Sigmoid colon (tissue), 6 donors: ENCODE measurements at regions not wholly inside any gene's neighbourhood (a gene's known extent, or its start where the extent isn't known, plus 50 kb on each side); places are given as distances from the start of the nearest gene placed in this dataset.
A peak's percentile ranks its signal among the peaks of the same experiment; 100 is the strongest.
"Not testable (repeated sequence)": the region's sequence is repeated elsewhere in the genome, so short reads cannot be mapped to it uniquely, and the experiment has no call there.

ENCODE experiments used
- DNase-seq: peaks from one replicate; pipeline ENCODE4 v3.0.0-alpha.2; 2019
- H3K27ac ChIP-seq, 4 donors: fragments of 200-600 bp; sonication (generic); one replicate each; pipeline ENCODE4 v1.5.1; 2016 to 2019; ENCODE audit warnings: mild to moderate bottlenecking in 1 of 4
- H3K27me3 ChIP-seq, 3 donors: fragments of 200-600 bp; sonication (generic); one replicate each; pipeline ENCODE4 v1.5.1; 2019; ENCODE audit warnings: mild to moderate bottlenecking in 1 of 3
- H3K36me3 ChIP-seq, 4 donors: fragments of 200-600 bp; sonication (generic); one replicate each; pipeline ENCODE4 v1.5.1; 2016 to 2019
- H3K4me1 ChIP-seq, 4 donors: fragments of 200-600 bp; sonication (generic); one replicate each; pipeline ENCODE4 v1.5.1; 2017 to 2019
- H3K4me3 ChIP-seq, 4 donors: fragments of 200-600 bp; sonication (generic); one replicate each; pipeline ENCODE4 v1.5.1; 2017 to 2019; ENCODE audit warnings: mild to moderate bottlenecking in 2 of 4, moderate library complexity in 1 of 4
- H3K9me3 ChIP-seq, 4 donors: fragments of 200-600 bp in 3 of 4; sonication (generic) in 3 of 4; one replicate each; pipeline versions ENCODE4 v1.5.1 to v1.6.1; 2013 to 2019
- EP300 ChIP-seq, 4 donors: sonication (generic); formaldehyde crosslinking; IDR thresholded peaks; one replicate each; pipeline ENCODE4 v1.6.1; 2017; ENCODE audit warnings: antibody characterized with exemption in 4 of 4
- POLR2A ChIP-seq, 2 donors: fragments of 450-650 bp; IDR thresholded peaks; one replicate each; pipeline ENCODE4 v1.6.1; 2016; ENCODE audit warnings: antibody characterized with exemption in 2 of 2, mild to moderate bottlenecking in 2 of 2, moderate library complexity in 2 of 2
- POLR2AphosphoS5 ChIP-seq, 4 donors: sonication (generic); formaldehyde crosslinking; IDR thresholded peaks; one replicate each; pipeline ENCODE4 v1.6.1; 2017; ENCODE audit warnings: antibody characterized with exemption in 4 of 4
- WGBS, 2 donors: extraction: QIAGEN DNeasy Blood & Tissue Kit; methylation state at CpG; one replicate each; pipeline ENCODE4 v1.1.7; 2013; 5-methylcytosine and 5-hydroxymethylcytosine counted together
- intact Hi-C: fragments of 100-400 bp; cut with DNase I; formaldehyde crosslinking; loops from one replicate; pipeline ENCODE4 v1.15.1; 2023
- TF ChIP-seq, protein P1 (sequence below), 4 experiments: fragments of 450-650 bp in 3 of 4; fragments of 200-600 bp in 1 of 4; IDR thresholded peaks; one replicate each; pipeline ENCODE4 v1.5.1; 2016 to 2019; ENCODE audit warnings: antibody characterized with exemption in 4 of 4, mild to moderate bottlenecking in 3 of 4, moderate library complexity in 2 of 4
- donor health status: healthy with polysubstance abuse.
- donor health status: healthy.

DNA sequence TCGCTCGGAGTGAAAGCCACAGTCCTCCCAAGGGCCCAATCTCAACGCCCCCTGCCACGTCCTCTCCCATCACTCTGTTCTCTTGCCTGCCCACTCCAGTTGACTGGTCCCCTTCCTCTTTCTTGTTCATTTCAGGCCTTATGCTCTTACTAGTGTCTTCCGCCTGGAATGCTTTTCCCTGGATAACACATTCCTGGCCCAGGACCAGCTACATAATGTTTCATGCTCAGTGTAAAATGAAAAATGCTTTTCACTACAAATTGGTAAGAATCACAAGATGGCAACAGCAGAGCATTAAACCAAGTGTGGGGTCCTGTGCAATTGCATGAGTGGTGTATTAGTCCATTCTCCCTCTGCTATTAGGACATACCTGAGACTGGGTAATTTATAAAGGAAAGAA lies 417.2 kb upstream of the KLHL29 start:
- no peak overlapping the region for H3K4me3 ChIP-seq
- no peak overlapping the region for H3K27ac ChIP-seq
- H3K36me3 ChIP-seq: no peaks in the 10 kb centered on the region
- no peaks in the 10 kb centered on the region for H3K4me1 ChIP-seq
- TF ChIP-seq POLR2AphosphoS5 (IDR thresholded peaks at IDR 0.05) (no peak), EP300 (IDR thresholded peaks at IDR 0.05) (no peak), POLR2A (IDR thresholded peaks at IDR 0.05) (no peak)
- TF ChIP-seq, protein P1, sequence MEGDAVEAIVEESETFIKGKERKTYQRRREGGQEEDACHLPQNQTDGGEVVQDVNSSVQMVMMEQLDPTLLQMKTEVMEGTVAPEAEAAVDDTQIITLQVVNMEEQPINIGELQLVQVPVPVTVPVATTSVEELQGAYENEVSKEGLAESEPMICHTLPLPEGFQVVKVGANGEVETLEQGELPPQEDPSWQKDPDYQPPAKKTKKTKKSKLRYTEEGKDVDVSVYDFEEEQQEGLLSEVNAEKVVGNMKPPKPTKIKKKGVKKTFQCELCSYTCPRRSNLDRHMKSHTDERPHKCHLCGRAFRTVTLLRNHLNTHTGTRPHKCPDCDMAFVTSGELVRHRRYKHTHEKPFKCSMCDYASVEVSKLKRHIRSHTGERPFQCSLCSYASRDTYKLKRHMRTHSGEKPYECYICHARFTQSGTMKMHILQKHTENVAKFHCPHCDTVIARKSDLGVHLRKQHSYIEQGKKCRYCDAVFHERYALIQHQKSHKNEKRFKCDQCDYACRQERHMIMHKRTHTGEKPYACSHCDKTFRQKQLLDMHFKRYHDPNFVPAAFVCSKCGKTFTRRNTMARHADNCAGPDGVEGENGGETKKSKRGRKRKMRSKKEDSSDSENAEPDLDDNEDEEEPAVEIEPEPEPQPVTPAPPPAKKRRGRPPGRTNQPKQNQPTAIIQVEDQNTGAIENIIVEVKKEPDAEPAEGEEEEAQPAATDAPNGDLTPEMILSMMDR (IDR thresholded peaks at IDR 0.05): peak in 1 of 4 experiments; percentile 6
- H3K27me3 ChIP-seq: no peaks in the 10 kb centered on the region
- H3K9me3 ChIP-seq: no peaks in the 10 kb centered on the region
- intact Hi-C loops: no loop called here
- WGBS, 2 donors: 93 to 95% methylated on average over 5 of the region's 5 CpGs
- DNase-seq: no peak

DNA sequence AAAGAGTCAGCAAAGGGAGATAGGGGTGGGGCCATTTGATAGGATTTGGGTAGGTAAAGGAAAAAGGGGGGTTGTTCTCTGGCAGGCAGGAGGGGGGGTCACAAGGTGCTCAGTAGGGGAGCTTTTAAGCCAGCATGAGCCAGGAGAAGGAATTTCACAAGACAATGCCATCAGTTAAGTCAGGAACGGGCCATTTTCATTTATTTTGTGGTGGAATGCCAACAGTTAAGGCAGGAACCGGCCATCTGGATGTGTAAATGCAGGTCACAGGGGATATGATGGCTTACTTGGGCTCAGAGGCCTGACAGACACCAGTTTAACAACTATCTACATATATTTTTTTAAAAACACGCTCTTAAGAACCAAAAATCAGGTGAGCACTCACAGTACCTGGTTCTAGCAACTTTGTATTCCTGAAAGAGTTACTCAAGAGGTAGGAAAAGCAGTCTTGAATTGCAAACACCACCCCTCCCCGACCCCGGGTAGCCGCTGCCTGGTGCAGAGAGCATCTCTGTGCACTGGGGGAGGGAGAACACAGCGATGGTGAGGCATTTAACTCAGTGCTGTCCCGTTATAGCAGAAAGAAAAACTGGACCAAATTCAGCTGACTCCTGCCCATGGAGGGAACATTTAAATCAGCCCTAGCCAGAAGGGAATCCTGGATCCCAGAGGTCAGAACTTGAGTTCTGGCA lies 414.5 kb upstream of the KLHL29 start:
- TF ChIP-seq EP300 (IDR thresholded peaks at IDR 0.05) (no peak), POLR2AphosphoS5 (IDR thresholded peaks at IDR 0.05) (no peak), POLR2A (IDR thresholded peaks at IDR 0.05) (no peak)
- TF ChIP-seq, protein P1 (IDR thresholded peaks at IDR 0.05): no peak
- Histone ChIP-seq H3K36me3 (no peaks in the 10 kb centered on the region), H3K27me3 (no peaks in the 10 kb centered on the region), H3K27ac (no peak overlapping the region), H3K4me1 (no peaks in the 10 kb centered on the region), H3K4me3 (no peak overlapping the region), H3K9me3 (no peaks in the 10 kb centered on the region)
- DNase-seq: no peak
- intact Hi-C loops: no loop called here
- WGBS, 2 donors: 50 to 71% methylated on average over 8 of the region's 8 CpGs

DNA sequence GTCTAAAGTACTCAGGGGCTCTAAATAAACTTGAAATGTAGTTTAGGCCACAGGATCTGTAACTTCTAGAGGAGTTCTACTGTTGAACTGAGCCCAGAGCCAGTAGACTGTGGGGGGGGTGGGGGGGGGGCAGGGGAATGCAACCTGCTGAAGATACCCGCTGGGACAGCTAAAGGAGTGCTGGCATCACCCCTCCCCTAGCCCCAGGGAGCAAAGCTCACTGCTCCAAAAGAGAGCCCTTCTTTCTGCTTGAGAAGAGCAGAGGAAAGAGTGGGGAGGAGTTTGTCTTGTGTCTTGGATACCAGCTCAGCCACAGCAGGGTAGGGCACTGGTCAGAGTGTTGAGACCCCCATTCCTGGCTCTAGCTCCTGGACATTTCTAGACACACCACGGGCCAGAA lies 414.0 kb upstream of the KLHL29 start:
- WGBS, 2 donors: 75 to 83% methylated on average over 2 of the region's 2 CpGs
- H3K27ac ChIP-seq: no peak overlapping the region
- no peaks in the 10 kb centered on the region for H3K27me3 ChIP-seq
- no peak for TF ChIP-seq EP300 (IDR thresholded peaks at IDR 0.05)
- TF ChIP-seq, protein P1 (IDR thresholded peaks at IDR 0.05): no peak
- no peak for TF ChIP-seq POLR2AphosphoS5 (IDR thresholded peaks at IDR 0.05)
- TF ChIP-seq POLR2A (IDR thresholded peaks at IDR 0.05): no peak
- DNase-seq: no peak
- H3K4me1 ChIP-seq: no peaks in the 10 kb centered on the region
- no peaks in the 10 kb centered on the region for H3K36me3 ChIP-seq
- H3K9me3 ChIP-seq: no peaks in the 10 kb centered on the region
- intact Hi-C loops: no loop called here
- no peak overlapping the region for H3K4me3 ChIP-seq

DNA sequence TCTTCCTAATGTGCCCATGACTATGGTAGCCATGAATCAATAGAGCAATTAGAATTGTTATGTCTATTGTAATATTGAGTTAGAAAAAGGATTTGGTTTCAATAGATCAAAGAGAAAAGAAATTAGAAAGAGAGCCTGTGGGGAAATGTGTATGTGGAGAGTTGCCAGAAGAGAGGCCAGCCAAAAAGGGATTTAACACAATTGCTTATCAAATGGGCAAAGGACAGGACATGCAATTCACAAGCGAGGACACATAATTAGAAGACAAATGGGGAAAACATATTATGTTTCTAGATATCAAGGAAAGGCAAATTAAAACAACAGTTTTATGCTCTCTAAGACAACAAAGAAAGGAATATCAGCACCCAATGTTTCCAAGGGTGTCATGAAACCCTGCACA lies 403.2 kb upstream of the KLHL29 start:
- intact Hi-C loops: no loop called here
- H3K27me3 ChIP-seq: no peaks in the 10 kb centered on the region
- no peaks in the 10 kb centered on the region for H3K4me1 ChIP-seq
- WGBS, 2 donors: 70 to 71% methylated on average over 1 of the region's 1 CpG
- TF ChIP-seq POLR2A (IDR thresholded peaks at IDR 0.05) (no peak), EP300 (IDR thresholded peaks at IDR 0.05) (no peak), POLR2AphosphoS5 (IDR thresholded peaks at IDR 0.05) (no peak)
- TF ChIP-seq, protein P1 (IDR thresholded peaks at IDR 0.05): no peak
- no peaks in the 10 kb centered on the region for H3K9me3 ChIP-seq
- no peak overlapping the region for H3K4me3 ChIP-seq
- no peak overlapping the region for H3K27ac ChIP-seq
- no peak for DNase-seq
- no peaks in the 10 kb centered on the region for H3K36me3 ChIP-seq

DNA sequence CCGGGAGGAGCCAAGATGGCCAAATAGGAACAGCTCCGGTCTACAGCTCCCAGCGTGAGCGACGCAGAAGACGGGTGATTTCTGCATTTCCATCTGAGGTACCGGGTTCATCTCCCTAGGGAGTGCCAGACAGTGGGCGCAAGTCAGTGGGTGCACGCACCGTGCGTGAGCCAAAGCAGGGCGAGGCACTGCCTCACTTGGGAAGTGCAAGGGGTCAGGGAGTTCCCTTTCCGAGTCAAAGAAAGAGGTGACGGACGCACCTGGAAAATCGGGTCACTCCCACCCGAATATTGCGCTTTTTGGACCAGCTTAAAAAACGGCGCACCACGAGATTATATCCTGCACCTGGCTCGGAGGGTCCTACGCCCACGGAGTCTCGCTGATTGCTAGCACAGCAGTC lies 400.8 kb upstream of the KLHL29 start:
- H3K27ac ChIP-seq, H3K27me3 ChIP-seq, H3K9me3 ChIP-seq, DNase-seq, H3K36me3 ChIP-seq, intact Hi-C loops, H3K4me3 ChIP-seq, H3K4me1 ChIP-seq: not testable (repeated sequence)
- 91 to 93% methylated on average over 21 of the region's 25 CpGs for WGBS, 2 donors
